GM18868 (cell line): ENCODE measurements at regions not wholly inside any gene's neighbourhood (a gene's known extent, or its start where the extent isn't known, plus 50 kb on each side); places are given as distances from the start of the nearest gene placed in this dataset.

Experiments
- ATAC-seq: cut with Tn5 transposase; IDR thresholded peaks from one replicate; pipeline ENCODE4 v1.9.1; 2021; ENCODE audit warnings: mild to moderate bottlenecking, moderate library complexity; ENCODE audit not compliant: unreplicated experiment

GRCh38 chr5:98103807-98104206 lies 669.7 kb upstream of the RGMB start:
- no peak for ATAC-seq

GRCh38 chr5:98104454-98105188 lies 668.8 kb upstream of the RGMB start:
- ATAC-seq = no peak

- ATAC-seq = no peak
These were observed 667.8 kb upstream of the RGMB start for GRCh38 chr5:98105681-98106080.

GRCh38 chr5:98106116-98107031 lies 667.1 kb upstream of the RGMB start:
- ATAC-seq = no peak

- ATAC-seq = no peak
These were observed 665.0 kb upstream of the RGMB start for GRCh38 chr5:98108497-98108896.

- ATAC-seq = no peak
These were observed 663.9 kb upstream of the RGMB start for GRCh38 chr5:98109561-98110006.

- ATAC-seq = no peak
These were observed 663.2 kb upstream of the RGMB start for GRCh38 chr5:98110282-98110691.

- ATAC-seq = no peak
These were observed 662.7 kb upstream of the RGMB start for GRCh38 chr5:98110791-98111190.

- no peak for ATAC-seq
These were observed 661.8 kb upstream of the RGMB start for GRCh38 chr5:98111686-98112085.

GRCh38 chr5:98121036-98121936 lies 652.2 kb upstream of the RGMB start:
- no peak for ATAC-seq

- ATAC-seq = no peak
These were observed 645.2 kb upstream of the RGMB start for GRCh38 chr5:98128271-98128670.

- ATAC-seq = no peak
These were observed 644.6 kb upstream of the RGMB start for GRCh38 chr5:98128846-98129245.

- ATAC-seq = no peak
These were observed 643.0 kb upstream of the RGMB start for GRCh38 chr5:98130261-98131035.

- ATAC-seq = no peak
These were observed 629.3 kb upstream of the RGMB start for GRCh38 chr5:98144116-98144515.

- no peak for ATAC-seq
These were observed 628.8 kb upstream of the RGMB start for GRCh38 chr5:98144710-98145109.

GRCh38 chr5:98157368-98157767 lies 616.1 kb upstream of the RGMB start:
- no peak for ATAC-seq

- no peak for ATAC-seq
These were observed 615.0 kb upstream of the RGMB start for GRCh38 chr5:98158440-98158839.

- no peak for ATAC-seq
These were observed 609.5 kb upstream of the RGMB start for GRCh38 chr5:98163796-98164493.

- no peak for ATAC-seq
These were observed 604.6 kb upstream of the RGMB start for GRCh38 chr5:98168871-98169270.

GRCh38 chr5:98170994-98171393 lies 602.5 kb upstream of the RGMB start:
- no peak for ATAC-seq
